H1 (cell line): ENCODE measurements at regions not wholly inside any gene's neighbourhood (a gene's known extent, or its start where the extent isn't known, plus 50 kb on each side); places are given as distances from the start of the nearest gene placed in this dataset.

ENCODE experiments used
- CTCF ChIA-PET: fragments of 300-600 bp; sonication (Branson Sonifier 250); formaldehyde crosslinking; loops from one replicate; lab custom pipeline; 2021; ENCODE audit not compliant: partially characterized antibody; lab: Charles Lee
- POLR2A ChIA-PET: fragments of 300-600 bp; sonication (Branson Sonifier 250); formaldehyde crosslinking; loops from one replicate; lab custom pipeline; 2021; ENCODE audit warnings: inconsistent platforms; ENCODE audit not compliant: partially characterized antibody; lab: Charles Lee
- DNase-seq, 2 experiments: peaks; one replicate each; pipeline versions ENCODE4 v3.0.0 to v3.0.0-alpha.2; 2010 to 2022; ENCODE audit warnings: low spot score in 2 of 2, low read depth in 1 of 2, mixed read lengths in 1 of 2
- FAIRE-seq: peaks from 2 replicates; lab custom pipeline; 2011; peaks lifted over from hg19 to GRCh38; lab: Jason Lieb, UNC
- H2AFZ ChIP-seq: 2 replicates; pipeline ENCODE4 v1.8.1; 2012; ENCODE audit warnings: low read length, inconsistent platforms
- H2AK5ac ChIP-seq: 2 replicates; pipeline ENCODE4 v1.6.1; 2013; ENCODE audit warnings: low read depth, low read length
- H2BK120ac ChIP-seq: replicated peaks from 2 replicates; pipeline ENCODE3; 2013; ENCODE audit warnings: low read depth, low read length, inconsistent platforms
- H2BK12ac ChIP-seq: 2 replicates; pipeline ENCODE4 v1.6.1; 2013; ENCODE audit warnings: low read depth, low read length
- H2BK15ac ChIP-seq: 2 replicates; pipeline ENCODE4 v1.6.1; 2013; ENCODE audit warnings: low read length
- H2BK20ac ChIP-seq: 2 replicates; pipeline ENCODE4 v1.6.1; 2013; ENCODE audit warnings: low read length
- H2BK5ac ChIP-seq: 2 replicates; pipeline ENCODE4 v1.6.1; 2013; ENCODE audit warnings: low read depth, low read length
- H3K14ac ChIP-seq: 2 replicates; pipeline ENCODE4 v1.6.1; 2013; ENCODE audit warnings: inconsistent platforms; ENCODE audit not compliant: insufficient read length
- H3K18ac ChIP-seq: 2 replicates; pipeline ENCODE4 v1.6.1; 2013; ENCODE audit warnings: low read length; ENCODE audit errors: extremely low read depth
- H3K23ac ChIP-seq: 2 replicates; pipeline ENCODE4 v1.6.1; 2013; ENCODE audit warnings: inconsistent platforms; ENCODE audit not compliant: insufficient read length
- H3K23me2 ChIP-seq: 2 replicates; pipeline ENCODE4 v1.6.1; 2013; ENCODE audit warnings: low read depth, low read length
- H3K27ac ChIP-seq: 2 replicates; pipeline ENCODE4 v1.6.1; 2011; ENCODE audit warnings: low read depth, low read length, inconsistent platforms
- H3K27me3 ChIP-seq, 4 experiments: replicated peaks in 1 of 4; 1 replicate in 1 of 4; 2 replicates in 3 of 4; pipeline versions ENCODE4 v1.6.1 to v1.8.1; 2011 to 2013; ENCODE audit warnings: low read length in 3 of 4, mild to moderate bottlenecking in 3 of 4, inconsistent platforms in 2 of 4, mixed read lengths in 2 of 4, moderate library complexity in 1 of 4; ENCODE audit not compliant: control insufficient read depth in 3 of 4, insufficient read depth in 3 of 4; ENCODE audit errors: extremely low read depth in 1 of 4
- H3K36me3 ChIP-seq, 4 experiments: 2 replicates each; pipeline versions ENCODE4 v1.6.1 to v1.8.1; 2011 to 2013; ENCODE audit warnings: mild to moderate bottlenecking in 4 of 4, low read length in 3 of 4, moderate library complexity in 2 of 4, control low read depth in 1 of 4, inconsistent platforms in 1 of 4; ENCODE audit not compliant: insufficient read depth in 4 of 4, control insufficient read depth in 2 of 4
- H3K4ac ChIP-seq: replicated peaks from 2 replicates; pipeline ENCODE3; 2013; ENCODE audit warnings: low read length, low read depth, mixed read lengths, inconsistent platforms; ENCODE audit not compliant: insufficient read length
- H3K4me1 ChIP-seq, 4 experiments: replicated peaks in 1 of 4; 1 replicate in 1 of 4; 2 replicates in 3 of 4; pipeline versions ENCODE4 v1.6.1 to v1.8.1; 2011 to 2013; ENCODE audit warnings: low read length in 3 of 4, inconsistent platforms in 2 of 4, mixed read lengths in 1 of 4; ENCODE audit not compliant: insufficient read depth in 4 of 4, control insufficient read depth in 3 of 4
- H3K4me2 ChIP-seq, 2 experiments: 2 replicates each; pipeline versions ENCODE4 v1.6.1 to v1.8.1; 2011 to 2013; ENCODE audit warnings: low read depth in 2 of 2, low read length in 2 of 2, control low read depth in 1 of 2, inconsistent platforms in 1 of 2, mild to moderate bottlenecking in 1 of 2; ENCODE audit not compliant: insufficient read depth in 1 of 2
- H3K4me3 ChIP-seq, 4 experiments: fragments of 200-600, 300-600 bp in 1 of 4; sonication (generic), shearing (Covaris generic), sonication (Bioruptor Twin) in 1 of 4; 2 replicates each; pipeline versions ENCODE4 v1.5.1 to v1.8.1; 2011 to 2016; ENCODE audit warnings: low read length in 4 of 4, low read depth in 3 of 4, control low read depth in 2 of 4, inconsistent platforms in 2 of 4, mild to moderate bottlenecking in 2 of 4, mixed read lengths in 1 of 4, moderate library complexity in 1 of 4; ENCODE audit not compliant: insufficient read depth in 2 of 4; ENCODE audit errors: extremely low read depth in 1 of 4
- H3K56ac ChIP-seq: replicated peaks from 2 replicates; pipeline ENCODE3; 2013; ENCODE audit warnings: low read depth, mild to moderate bottlenecking, mixed read lengths, low read length, inconsistent platforms; ENCODE audit not compliant: insufficient read length
- H3K79me1 ChIP-seq: 2 replicates; pipeline ENCODE4 v1.6.1; 2013; ENCODE audit warnings: low read depth, low read length, control low read depth
- H3K79me2 ChIP-seq, 2 experiments: 2 replicates each; pipeline versions ENCODE4 v1.6.1 to v1.8.1; 2012 to 2013; ENCODE audit warnings: low read length in 2 of 2, mild to moderate bottlenecking in 2 of 2, inconsistent platforms in 1 of 2; ENCODE audit not compliant: insufficient read depth in 2 of 2, control insufficient read depth in 1 of 2
- H3K9ac ChIP-seq, 4 experiments: replicated peaks in 1 of 4; 1 replicate in 1 of 4; 2 replicates in 3 of 4; pipeline versions ENCODE4 v1.6.1 to v1.8.1; 2011 to 2013; ENCODE audit warnings: low read depth in 3 of 4, low read length in 3 of 4, control low read depth in 2 of 4, mild to moderate bottlenecking in 2 of 4, moderate library complexity in 2 of 4, inconsistent platforms in 1 of 4; ENCODE audit errors: extremely low read depth in 1 of 4
- H3K9me3 ChIP-seq, 2 experiments: 2 replicates each; pipeline versions ENCODE4 v1.6.1 to v1.8.1; 2012 to 2013; ENCODE audit warnings: mild to moderate bottlenecking in 2 of 2, moderate library complexity in 2 of 2, control low read depth in 1 of 2, inconsistent platforms in 1 of 2, low read depth in 1 of 2, low read length in 1 of 2, mixed read lengths in 1 of 2; ENCODE audit not compliant: insufficient read depth in 2 of 2
- H4K20me1 ChIP-seq, 2 experiments: replicated peaks in 1 of 2; 2 replicates each; pipeline versions ENCODE3 to v1.8.1; 2011 to 2013; ENCODE audit warnings: inconsistent platforms in 2 of 2, low read length in 2 of 2, mild to moderate bottlenecking in 1 of 2; ENCODE audit not compliant: insufficient read depth in 2 of 2, control insufficient read depth in 1 of 2
- H4K5ac ChIP-seq: 2 replicates; pipeline ENCODE4 v1.6.1; 2013; ENCODE audit warnings: low read length, low read depth, mixed read lengths, inconsistent platforms; ENCODE audit not compliant: insufficient read length
- H4K8ac ChIP-seq: 2 replicates; pipeline ENCODE4 v1.8.0; 2013; ENCODE audit warnings: mild to moderate bottlenecking, moderate library complexity, low read length, inconsistent platforms; ENCODE audit not compliant: insufficient read depth; ENCODE audit errors: extremely low read depth
- H4K91ac ChIP-seq: replicated peaks from 2 replicates; pipeline ENCODE3; 2013; ENCODE audit warnings: low read length, mixed read lengths, inconsistent platforms; ENCODE audit not compliant: insufficient read length
- BCL11A ChIP-seq, 2 experiments: IDR thresholded peaks; one replicate each; pipeline ENCODE4 v1.6.1; 2011; ENCODE audit warnings: low read depth in 2 of 2, low read length in 2 of 2, mild to moderate bottlenecking in 2 of 2
- CEBPB ChIP-seq: IDR thresholded peaks from 2 replicates; pipeline ENCODE4 v1.6.1; 2012; ENCODE audit warnings: low read depth, low read length
- JUN ChIP-seq: IDR thresholded peaks from 2 replicates; pipeline ENCODE4 v1.6.1; 2011; ENCODE audit warnings: low read depth, mild to moderate bottlenecking, improper control_type of control experiment, low read length
- SIX5 ChIP-seq: IDR thresholded peaks from 2 replicates; pipeline ENCODE4 v1.6.1; 2011; ENCODE audit warnings: mild to moderate bottlenecking, low read depth, low read length
- TCF12 ChIP-seq: IDR thresholded peaks from 2 replicates; pipeline ENCODE4 v1.6.1; 2011; ENCODE audit warnings: low read depth, mild to moderate bottlenecking, low read length
- ZNF274 ChIP-seq: IDR thresholded peaks from 2 replicates; pipeline ENCODE4 v1.7.0; 2012; ENCODE audit warnings: low read length, borderline replicate concordance; ENCODE audit errors: extremely low read depth
- WGBS, 2 experiments: shearing (Covaris generic) in 1 of 2; methylation state at CpG; one replicate each; pipeline versions ENCODE4 v1.1.6 to v1.1.7; 2013 to 2015; ENCODE audit warnings: low lambda C conversion rate in 2 of 2, mixed read lengths in 2 of 2, inconsistent platforms in 1 of 2, low coverage in 1 of 2, missing lambda C conversion rate in 1 of 2; ENCODE audit not compliant: insufficient replicate concordance in 2 of 2, insufficient coverage in 1 of 2, insufficient read length in 1 of 2; ENCODE audit errors: extremely low coverage in 1 of 2, missing lambda C conversion rate in 1 of 2; 5-methylcytosine and 5-hydroxymethylcytosine counted together
- TF ChIP-seq, protein P1 (sequence below), 3 experiments: IDR thresholded peaks; 1 replicate in 2 of 3; 2 replicates in 1 of 3; pipeline versions ENCODE4 v1.5.1 to v1.6.1; 2011; ENCODE audit warnings: low read length in 3 of 3, mild to moderate bottlenecking in 3 of 3, inconsistent platforms in 2 of 3, low read depth in 1 of 3, moderate library complexity in 1 of 3; ENCODE audit not compliant: insufficient read depth in 1 of 3; ENCODE audit errors: control extremely low read depth in 1 of 3
- TF ChIP-seq, protein P2 (sequence below): IDR thresholded peaks from 2 replicates; pipeline ENCODE4 v1.6.1; 2012; ENCODE audit warnings: low read length, inconsistent platforms
- TF ChIP-seq, protein P3 (sequence below): IDR thresholded peaks from 2 replicates; pipeline ENCODE4 v1.6.1; 2011; ENCODE audit warnings: low read depth, mild to moderate bottlenecking, low read length; ENCODE audit not compliant: insufficient read depth

DNA sequence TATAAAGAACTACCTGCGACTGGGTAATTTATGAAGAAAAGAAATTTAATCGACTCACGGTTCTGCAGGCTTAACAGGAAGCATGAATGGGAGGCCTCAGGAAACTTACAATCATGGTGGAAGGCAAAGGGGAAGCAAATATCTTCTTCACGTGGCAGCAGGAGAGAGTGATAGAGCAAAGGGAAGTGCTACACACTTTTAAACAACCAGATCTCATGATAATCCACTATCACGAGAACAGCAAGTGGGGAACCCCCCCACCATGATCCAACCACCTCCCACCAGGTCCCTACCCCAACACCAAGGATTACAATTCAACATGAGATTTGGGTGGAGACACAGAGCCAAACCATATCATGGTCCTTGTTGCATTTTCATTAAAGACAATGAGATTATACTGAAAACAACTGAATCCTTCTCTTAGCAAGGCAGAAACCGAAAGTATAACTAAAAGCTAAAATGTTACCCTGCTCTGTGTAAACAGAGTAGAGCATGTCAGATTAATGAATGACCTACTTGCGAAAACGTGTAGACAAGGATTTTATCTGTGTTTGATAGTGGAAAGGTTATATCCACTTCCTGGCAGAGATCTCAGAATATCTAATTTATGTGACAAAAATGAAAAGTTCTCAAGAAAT is 60.1 kb upstream of the RBBP8 start:
- Histone ChIP-seq H2AK5ac (no peak overlapping the region), H4K91ac (no peak overlapping the region), H4K5ac (no peak overlapping the region), H3K27me3 (no peaks in the 10 kb centered on the region), H3K9ac (no peak overlapping the region), H4K8ac (no peak overlapping the region), H3K79me1 (no peaks in the 10 kb centered on the region), H3K79me2 (no peaks in the 10 kb centered on the region), H4K20me1 (no peaks in the 10 kb centered on the region), H3K4ac (no peak overlapping the region), H3K9me3 (no peaks in the 10 kb centered on the region), H2BK12ac (no peak overlapping the region), H2AFZ (no peak overlapping the region), H2BK120ac (no peak overlapping the region), H3K4me2 (no peak overlapping the region), H3K27ac (no peak overlapping the region), H3K56ac (no peak overlapping the region), H2BK15ac (no peak overlapping the region), H3K23me2 (no peaks in the 10 kb centered on the region), H2BK5ac (no peak overlapping the region), H3K4me1 (no peaks in the 10 kb centered on the region), H3K36me3 (no peaks in the 10 kb centered on the region), H3K18ac (no peak overlapping the region), H3K23ac (no peak overlapping the region), H3K4me3 (no peak overlapping the region), H3K14ac (no peak overlapping the region), H2BK20ac (no peak overlapping the region)
- no peak for DNase-seq
- 89% methylated on average over 8 of the region's 8 CpGs; no CpG with 5 or more reads in 1 of the 2 experiments for WGBS, 2 experiments
- POLR2A ChIA-PET, result no interaction called here
- CTCF ChIA-PET, result interaction anchor here (0.5 to 0.8 kb wide), 2 partner anchors 10 to 481 kb away, joined by 3 to 4 read pairs; no protein-coding TSS in a partner anchor
- FAIRE-seq, result no peak
- TF ChIP-seq CEBPB (no peak), SIX5 (no peak), BCL11A (IDR thresholded peaks at IDR 0.05; ENCODE audit: low read depth in 2 of 2, low read length in 2 of 2) (no peak), TCF12 (no peak), JUN (no peak), ZNF274 (no peak)
- TF ChIP-seq, protein P1, sequence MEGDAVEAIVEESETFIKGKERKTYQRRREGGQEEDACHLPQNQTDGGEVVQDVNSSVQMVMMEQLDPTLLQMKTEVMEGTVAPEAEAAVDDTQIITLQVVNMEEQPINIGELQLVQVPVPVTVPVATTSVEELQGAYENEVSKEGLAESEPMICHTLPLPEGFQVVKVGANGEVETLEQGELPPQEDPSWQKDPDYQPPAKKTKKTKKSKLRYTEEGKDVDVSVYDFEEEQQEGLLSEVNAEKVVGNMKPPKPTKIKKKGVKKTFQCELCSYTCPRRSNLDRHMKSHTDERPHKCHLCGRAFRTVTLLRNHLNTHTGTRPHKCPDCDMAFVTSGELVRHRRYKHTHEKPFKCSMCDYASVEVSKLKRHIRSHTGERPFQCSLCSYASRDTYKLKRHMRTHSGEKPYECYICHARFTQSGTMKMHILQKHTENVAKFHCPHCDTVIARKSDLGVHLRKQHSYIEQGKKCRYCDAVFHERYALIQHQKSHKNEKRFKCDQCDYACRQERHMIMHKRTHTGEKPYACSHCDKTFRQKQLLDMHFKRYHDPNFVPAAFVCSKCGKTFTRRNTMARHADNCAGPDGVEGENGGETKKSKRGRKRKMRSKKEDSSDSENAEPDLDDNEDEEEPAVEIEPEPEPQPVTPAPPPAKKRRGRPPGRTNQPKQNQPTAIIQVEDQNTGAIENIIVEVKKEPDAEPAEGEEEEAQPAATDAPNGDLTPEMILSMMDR (IDR thresholded peaks at IDR 0.05; ENCODE audit: control extremely low read depth in 1 of 3, insufficient read depth in 1 of 3, low read depth in 1 of 3, low read length in 3 of 3), result no peak
- TF ChIP-seq, protein P2, sequence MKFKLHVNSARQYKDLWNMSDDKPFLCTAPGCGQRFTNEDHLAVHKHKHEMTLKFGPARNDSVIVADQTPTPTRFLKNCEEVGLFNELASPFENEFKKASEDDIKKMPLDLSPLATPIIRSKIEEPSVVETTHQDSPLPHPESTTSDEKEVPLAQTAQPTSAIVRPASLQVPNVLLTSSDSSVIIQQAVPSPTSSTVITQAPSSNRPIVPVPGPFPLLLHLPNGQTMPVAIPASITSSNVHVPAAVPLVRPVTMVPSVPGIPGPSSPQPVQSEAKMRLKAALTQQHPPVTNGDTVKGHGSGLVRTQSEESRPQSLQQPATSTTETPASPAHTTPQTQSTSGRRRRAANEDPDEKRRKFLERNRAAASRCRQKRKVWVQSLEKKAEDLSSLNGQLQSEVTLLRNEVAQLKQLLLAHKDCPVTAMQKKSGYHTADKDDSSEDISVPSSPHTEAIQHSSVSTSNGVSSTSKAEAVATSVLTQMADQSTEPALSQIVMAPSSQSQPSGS, result no peak
- TF ChIP-seq, protein P3, sequence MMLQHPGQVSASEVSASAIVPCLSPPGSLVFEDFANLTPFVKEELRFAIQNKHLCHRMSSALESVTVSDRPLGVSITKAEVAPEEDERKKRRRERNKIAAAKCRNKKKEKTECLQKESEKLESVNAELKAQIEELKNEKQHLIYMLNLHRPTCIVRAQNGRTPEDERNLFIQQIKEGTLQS, result no peak
